ENCODE measurements at regions not wholly inside any gene's neighbourhood (a gene's known extent, or its start where the extent isn't known, plus 50 kb on each side); places are given as distances from the start of the nearest gene placed in this dataset.

DNA sequence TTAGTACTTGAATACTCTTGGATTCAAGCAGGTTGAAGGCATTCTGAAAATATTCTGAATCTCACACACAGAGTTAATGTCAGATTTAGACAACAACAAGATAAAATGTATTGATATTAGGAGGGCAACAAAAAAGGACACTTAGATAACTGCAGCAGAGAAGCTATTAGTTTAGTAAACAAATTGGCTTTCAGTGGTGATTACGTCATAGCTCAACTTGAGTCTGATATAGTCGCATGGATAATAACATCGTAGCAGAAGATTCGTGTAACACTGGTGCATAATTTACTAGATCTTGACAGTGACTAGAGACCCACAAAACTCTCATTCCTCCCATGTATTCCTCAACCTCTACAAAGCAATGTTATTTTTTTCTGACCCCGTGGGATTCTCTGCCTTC is 268.3 kb downstream of the KCNJ2 start:
- Mint-ChIP-seq H3K27me3 (ENCODE audit: low read depth) (no peaks in the 10 kb centered on the region; the same call in 1 of the 2 replicates), H3K9me3 (no peaks in the 10 kb centered on the region), H3K4me1 (peaks cover 6% of the 10 kb centered on the region), H3K27ac (no peak overlapping the region), H3K4me3 (no peak overlapping the region), H3K36me3 (no peaks in the 10 kb centered on the region)
- ChIA-PET CTCF (no interaction called here), POLR2A (no interaction called here)
- DNase-seq (ENCODE audit: low spot score) = no peak
- ATAC-seq = no peak
- no peak for TF ChIP-seq ATF2 (CRISPR knock-in tag; IDR thresholded peaks at IDR 0.05; ENCODE audit: borderline replicate concordance, low read depth)
- no peak for TF ChIP-seq CREB1 (CRISPR knock-in tag; IDR thresholded peaks at IDR 0.05)
- TF ChIP-seq SP1 (CRISPR knock-in tag; conservative IDR thresholded peaks at IDR 0.05) = no peak
- no peak for TF ChIP-seq NFYB (CRISPR knock-in tag; conservative IDR thresholded peaks at IDR 0.05; ENCODE audit: low read depth)

- ATAC-seq (no peak), DNase-seq (ENCODE audit: low spot score) (no peak)
- Mint-ChIP-seq H3K36me3 (peaks cover 9% of the 10 kb centered on the region), H3K4me3 (no peak overlapping the region), H3K27ac (no peak overlapping the region), H3K9me3 (peaks cover 25% of the 10 kb centered on the region), H3K27me3 (ENCODE audit: low read depth) (no peaks in the 10 kb centered on the region), H3K4me1 (peaks cover 13% of the 10 kb centered on the region)
- TF ChIP-seq, protein P1, sequence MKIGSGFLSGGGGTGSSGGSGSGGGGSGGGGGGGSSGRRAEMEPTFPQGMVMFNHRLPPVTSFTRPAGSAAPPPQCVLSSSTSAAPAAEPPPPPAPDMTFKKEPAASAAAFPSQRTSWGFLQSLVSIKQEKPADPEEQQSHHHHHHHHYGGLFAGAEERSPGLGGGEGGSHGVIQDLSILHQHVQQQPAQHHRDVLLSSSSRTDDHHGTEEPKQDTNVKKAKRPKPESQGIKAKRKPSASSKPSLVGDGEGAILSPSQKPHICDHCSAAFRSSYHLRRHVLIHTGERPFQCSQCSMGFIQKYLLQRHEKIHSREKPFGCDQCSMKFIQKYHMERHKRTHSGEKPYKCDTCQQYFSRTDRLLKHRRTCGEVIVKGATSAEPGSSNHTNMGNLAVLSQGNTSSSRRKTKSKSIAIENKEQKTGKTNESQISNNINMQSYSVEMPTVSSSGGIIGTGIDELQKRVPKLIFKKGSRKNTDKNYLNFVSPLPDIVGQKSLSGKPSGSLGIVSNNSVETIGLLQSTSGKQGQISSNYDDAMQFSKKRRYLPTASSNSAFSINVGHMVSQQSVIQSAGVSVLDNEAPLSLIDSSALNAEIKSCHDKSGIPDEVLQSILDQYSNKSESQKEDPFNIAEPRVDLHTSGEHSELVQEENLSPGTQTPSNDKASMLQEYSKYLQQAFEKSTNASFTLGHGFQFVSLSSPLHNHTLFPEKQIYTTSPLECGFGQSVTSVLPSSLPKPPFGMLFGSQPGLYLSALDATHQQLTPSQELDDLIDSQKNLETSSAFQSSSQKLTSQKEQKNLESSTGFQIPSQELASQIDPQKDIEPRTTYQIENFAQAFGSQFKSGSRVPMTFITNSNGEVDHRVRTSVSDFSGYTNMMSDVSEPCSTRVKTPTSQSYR (CRISPR knock-in tag; IDR thresholded peaks at IDR 0.05) = no peak
- TF ChIP-seq NR3C1 (CRISPR knock-in tag; conservative IDR thresholded peaks at IDR 0.05; ENCODE audit: low read depth) = no peak
- TF ChIP-seq GTF2I (CRISPR knock-in tag; conservative IDR thresholded peaks at IDR 0.05) = no peak
- TF ChIP-seq MYBL2 (CRISPR knock-in tag; IDR thresholded peaks at IDR 0.05) = no peak
- TF ChIP-seq, protein P2, sequence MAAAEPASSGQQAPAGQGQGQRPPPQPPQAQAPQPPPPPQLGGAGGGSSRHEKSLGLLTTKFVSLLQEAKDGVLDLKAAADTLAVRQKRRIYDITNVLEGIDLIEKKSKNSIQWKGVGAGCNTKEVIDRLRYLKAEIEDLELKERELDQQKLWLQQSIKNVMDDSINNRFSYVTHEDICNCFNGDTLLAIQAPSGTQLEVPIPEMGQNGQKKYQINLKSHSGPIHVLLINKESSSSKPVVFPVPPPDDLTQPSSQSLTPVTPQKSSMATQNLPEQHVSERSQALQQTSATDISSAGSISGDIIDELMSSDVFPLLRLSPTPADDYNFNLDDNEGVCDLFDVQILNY (CRISPR knock-in tag; IDR thresholded peaks at IDR 0.05) = no peak
- no peak for TF ChIP-seq ZNF138 (CRISPR knock-in tag; conservative IDR thresholded peaks at IDR 0.05)
- no peak for TF ChIP-seq ZNF396 (CRISPR knock-in tag; IDR thresholded peaks at IDR 0.05; ENCODE audit: borderline replicate concordance)
- TF ChIP-seq, protein P3, sequence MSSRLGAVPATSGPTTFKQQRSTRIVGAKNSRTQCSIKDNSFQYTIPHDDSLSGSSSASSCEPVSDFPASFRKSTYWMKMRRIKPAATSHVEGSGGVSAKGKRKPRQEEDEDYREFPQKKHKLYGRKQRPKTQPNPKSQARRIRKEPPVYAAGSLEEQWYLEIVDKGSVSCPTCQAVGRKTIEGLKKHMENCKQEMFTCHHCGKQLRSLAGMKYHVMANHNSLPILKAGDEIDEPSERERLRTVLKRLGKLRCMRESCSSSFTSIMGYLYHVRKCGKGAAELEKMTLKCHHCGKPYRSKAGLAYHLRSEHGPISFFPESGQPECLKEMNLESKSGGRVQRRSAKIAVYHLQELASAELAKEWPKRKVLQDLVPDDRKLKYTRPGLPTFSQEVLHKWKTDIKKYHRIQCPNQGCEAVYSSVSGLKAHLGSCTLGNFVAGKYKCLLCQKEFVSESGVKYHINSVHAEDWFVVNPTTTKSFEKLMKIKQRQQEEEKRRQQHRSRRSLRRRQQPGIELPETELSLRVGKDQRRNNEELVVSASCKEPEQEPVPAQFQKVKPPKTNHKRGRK (CRISPR knock-in tag; IDR thresholded peaks at IDR 0.05; ENCODE audit: borderline replicate concordance) = no peak
- no peak for TF ChIP-seq JAZF1 (CRISPR knock-in tag; IDR thresholded peaks at IDR 0.05)
- no peak for TF ChIP-seq TCF7 (CRISPR knock-in tag; IDR thresholded peaks at IDR 0.05; ENCODE audit: low read depth)
- TF ChIP-seq, protein P4, sequence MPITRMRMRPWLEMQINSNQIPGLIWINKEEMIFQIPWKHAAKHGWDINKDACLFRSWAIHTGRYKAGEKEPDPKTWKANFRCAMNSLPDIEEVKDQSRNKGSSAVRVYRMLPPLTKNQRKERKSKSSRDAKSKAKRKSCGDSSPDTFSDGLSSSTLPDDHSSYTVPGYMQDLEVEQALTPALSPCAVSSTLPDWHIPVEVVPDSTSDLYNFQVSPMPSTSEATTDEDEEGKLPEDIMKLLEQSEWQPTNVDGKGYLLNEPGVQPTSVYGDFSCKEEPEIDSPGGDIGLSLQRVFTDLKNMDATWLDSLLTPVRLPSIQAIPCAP (CRISPR knock-in tag; IDR thresholded peaks at IDR 0.05) = no peak
- no peak for TF ChIP-seq KAT7 (CRISPR knock-in tag; IDR thresholded peaks at IDR 0.05; ENCODE audit: borderline replicate concordance)
- TF ChIP-seq ZBTB21 (CRISPR knock-in tag; IDR thresholded peaks at IDR 0.05; ENCODE audit: borderline replicate concordance) = no peak
- no peak for TF ChIP-seq TEAD1 (CRISPR knock-in tag; IDR thresholded peaks at IDR 0.05)
- no peak for TF ChIP-seq NFE2L1 (CRISPR knock-in tag; IDR thresholded peaks at IDR 0.05)
- TF ChIP-seq EMX1 (CRISPR knock-in tag; IDR thresholded peaks at IDR 0.05) = no peak
- TF ChIP-seq IRF2 (CRISPR knock-in tag; IDR thresholded peaks at IDR 0.05; ENCODE audit: borderline replicate concordance, low read depth) = no peak
- TF ChIP-seq JUN (CRISPR knock-in tag; IDR thresholded peaks at IDR 0.05) = no peak
- TF ChIP-seq PREB (CRISPR knock-in tag; IDR thresholded peaks at IDR 0.05; ENCODE audit: borderline replicate concordance) = no peak
- TF ChIP-seq ZNF532 (CRISPR knock-in tag; IDR thresholded peaks at IDR 0.05; ENCODE audit: borderline replicate concordance) = no peak
- POLR2A ChIA-PET = no interaction called here
- CTCF ChIA-PET = no interaction called here
Observed at GRCh38 chr17:70446446-70446845, 277.1 kb downstream of the KCNJ2 start.
